GM23338 (cell line): ENCODE measurements at regions not wholly inside any gene's neighbourhood (a gene's known extent, or its start where the extent isn't known, plus 50 kb on each side); places are given as distances from the start of the nearest gene placed in this dataset.

ENCODE experiments used
- ATAC-seq: fragments of 200-7000 bp; cut with Tn5 transposase; 3 replicates; pipeline ENCODE4 v1.9.1; 2020
- DNase-seq: peaks from one replicate; pipeline ENCODE4 v3.0.0-alpha.2; 2015; ENCODE audit warnings: low spot score
- H2AFZ ChIP-seq: fragments of 200-600 bp; sonication (generic); 2 replicates; pipeline ENCODE4 v1.8.0; 2016; ENCODE audit warnings: antibody characterized with exemption, mild to moderate bottlenecking, moderate library complexity
- H3F3A ChIP-seq: fragments of 200-600 bp; sonication (generic); replicated peaks from 2 replicates; pipeline ENCODE4 v1.8.0; 2017; ENCODE audit warnings: antibody characterized with exemption, mixed run types, low read depth
- H3K27ac ChIP-seq: fragments of 200-600 bp; sonication (generic); 2 replicates; pipeline ENCODE4 v1.6.1; 2016; ENCODE audit warnings: low read depth
- H3K27me3 ChIP-seq: fragments of 200-600 bp; sonication (generic); 2 replicates; pipeline ENCODE4 v1.8.0; 2016; ENCODE audit warnings: mild to moderate bottlenecking, mixed run types, moderate library complexity; ENCODE audit not compliant: insufficient read depth
- H3K36me3 ChIP-seq: fragments of 200-600 bp; sonication (generic); 2 replicates; pipeline ENCODE4 v1.8.0; 2016; ENCODE audit warnings: mild to moderate bottlenecking; ENCODE audit not compliant: insufficient read depth
- H3K4me1 ChIP-seq: fragments of 200-600 bp; sonication (generic); 2 replicates; pipeline ENCODE4 v1.8.0; 2016; ENCODE audit warnings: mild to moderate bottlenecking, moderate library complexity; ENCODE audit not compliant: insufficient read depth
- H3K4me2 ChIP-seq: fragments of 200-600 bp; sonication (generic); 2 replicates; pipeline ENCODE4 v1.7.1; 2017; ENCODE audit warnings: mixed run types
- H3K4me3 ChIP-seq: fragments of 200-600 bp; sonication (generic); 2 replicates; pipeline ENCODE4 v1.6.1; 2016; ENCODE audit warnings: mixed run types
- H3K79me2 ChIP-seq: fragments of 200-600 bp; sonication (generic); replicated peaks from 2 replicates; pipeline ENCODE4 v1.8.0; 2017; ENCODE audit warnings: mild to moderate bottlenecking; ENCODE audit not compliant: insufficient read depth
- H3K9me2 ChIP-seq: fragments of 200-600 bp; sonication (generic); 2 replicates; pipeline ENCODE4 v1.8.0; 2017; ENCODE audit not compliant: insufficient read depth
- H4K20me1 ChIP-seq: fragments of 200-600 bp; sonication (generic); replicated peaks from 2 replicates; pipeline ENCODE4 v1.8.0; 2017; ENCODE audit warnings: mild to moderate bottlenecking; ENCODE audit not compliant: insufficient read depth
- H3K27ac Mint-ChIP-seq: 2 replicates; pipeline ENCODE4 v1.8.0; 2020; ENCODE audit warnings: inconsistent platforms, mild to moderate bottlenecking, moderate library complexity, mixed read lengths
- H3K27me3 Mint-ChIP-seq: 3 replicates; pipeline ENCODE4 v1.8.0; 2022; ENCODE audit warnings: low read depth, mild to moderate bottlenecking, moderate library complexity, mixed read lengths, inconsistent platforms; ENCODE audit not compliant: insufficient read depth, poor library complexity
- H3K36me3 Mint-ChIP-seq: 3 replicates; pipeline ENCODE4 v1.8.0; 2021; ENCODE audit warnings: low read depth, mild to moderate bottlenecking, inconsistent platforms, moderate library complexity, mixed read lengths
- H3K4me1 Mint-ChIP-seq: 3 replicates; pipeline ENCODE4 v1.8.0; 2020; ENCODE audit warnings: mild to moderate bottlenecking, inconsistent platforms, mixed read lengths
- H3K4me3 Mint-ChIP-seq: 3 replicates; pipeline ENCODE4 v1.8.0; 2021; ENCODE audit warnings: moderate library complexity, mild to moderate bottlenecking, inconsistent platforms, mixed read lengths
- H3K9me3 Mint-ChIP-seq: 3 replicates; pipeline ENCODE4 v1.8.0; 2020; ENCODE audit warnings: moderate library complexity, mild to moderate bottlenecking, inconsistent platforms, mixed read lengths
- CREB1 ChIP-seq: fragments of 250-450 bp; sonication (Bioruptor Pico); IDR thresholded peaks from 2 replicates; pipeline ENCODE4 v1.5.0; 2020; ENCODE audit warnings: low read depth, mild to moderate bottlenecking, moderate library complexity
- CTCF ChIP-seq, 2 experiments: fragments of 200-600 bp in 1 of 2; sonication (generic) in 1 of 2; conservative IDR thresholded peaks; 2 replicates each; pipeline versions ENCODE4 v1.5.1 to v1.6.1; 2016 to 2017; ENCODE audit warnings: antibody characterized with exemption in 2 of 2, low read depth in 2 of 2, mild to moderate bottlenecking in 2 of 2, moderate library complexity in 1 of 2
- EZH2 ChIP-seq: fragments of 200-600 bp; sonication (generic); IDR thresholded peaks from one replicate; pipeline ENCODE4 v1.8.0; 2017; ENCODE audit warnings: antibody characterized with exemption, mild to moderate bottlenecking, low read depth; ENCODE audit not compliant: unreplicated experiment
- EZH2phosphoT487 ChIP-seq: fragments of 200-600 bp; sonication (generic); IDR thresholded peaks from one replicate; pipeline ENCODE4 v1.8.1; 2018; ENCODE audit warnings: antibody characterized with exemption; ENCODE audit not compliant: unreplicated experiment
- JUNB ChIP-seq: IDR thresholded peaks from one replicate; pipeline ENCODE4 v1.6.1; 2016; ENCODE audit warnings: antibody characterized with exemption; ENCODE audit not compliant: unreplicated experiment
- NANOG ChIP-seq: IDR thresholded peaks from 2 replicates; pipeline ENCODE4 v1.6.1; 2016; ENCODE audit warnings: antibody characterized with exemption, borderline replicate concordance
- POLR2AphosphoS5 ChIP-seq: IDR thresholded peaks from 2 replicates; pipeline ENCODE4 v1.6.1; 2016; ENCODE audit warnings: antibody characterized with exemption, low read depth
- REST ChIP-seq: IDR thresholded peaks from one replicate; pipeline ENCODE4 v1.6.1; 2018; ENCODE audit warnings: antibody characterized with exemption; ENCODE audit not compliant: unreplicated experiment
- STAT1 ChIP-seq: IDR thresholded peaks from one replicate; pipeline ENCODE4 v1.6.1; 2016; ENCODE audit warnings: antibody characterized with exemption; ENCODE audit not compliant: unreplicated experiment
- ZNF114 ChIP-seq: fragments of 250-450 bp; sonication (Bioruptor Pico); IDR thresholded peaks from 2 replicates; pipeline ENCODE4 v1.5.0; 2020; ENCODE audit warnings: mild to moderate bottlenecking, moderate library complexity
- ZNF331 ChIP-seq: fragments of 250-450 bp; sonication (Bioruptor Pico); IDR thresholded peaks from 2 replicates; pipeline ENCODE4 v1.5.0; 2020; ENCODE audit warnings: low read depth, mild to moderate bottlenecking, moderate library complexity
- TF ChIP-seq, protein P1 (sequence below): IDR thresholded peaks from 2 replicates; pipeline ENCODE4 v1.6.1; 2016; ENCODE audit warnings: antibody characterized with exemption

DNA sequence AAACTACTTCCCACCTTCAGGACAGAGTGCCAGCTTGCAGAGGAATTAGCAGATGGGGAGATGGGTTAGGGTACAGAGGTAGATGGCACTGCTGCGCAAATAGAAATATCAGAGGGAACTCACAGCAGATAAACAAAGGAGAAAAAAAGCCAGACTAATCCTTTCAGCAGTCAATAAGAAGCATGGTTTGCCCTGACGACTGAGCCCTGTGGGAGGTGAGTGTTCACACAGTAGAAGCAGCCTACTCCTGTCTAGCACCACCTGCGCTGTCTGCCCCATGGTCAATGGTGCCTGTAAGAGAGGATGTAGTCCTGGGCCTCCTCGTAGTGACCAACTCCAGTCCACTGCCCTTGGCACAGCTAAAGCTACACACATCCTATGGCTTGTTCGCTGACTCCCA is 174.1 kb downstream of the IBTK start:
- no peak overlapping the region for H3K4me2 ChIP-seq
- no peaks in the 10 kb centered on the region for H3K79me2 ChIP-seq
- H3K4me3 Mint-ChIP-seq = no peak overlapping the region
- no peaks in the 10 kb centered on the region for H3K27me3 ChIP-seq
- no peak for DNase-seq
- ATAC-seq = no peak
- H3K9me3 Mint-ChIP-seq = no peaks in the 10 kb centered on the region
- H3F3A ChIP-seq = no peaks in the 10 kb centered on the region
- no peaks in the 10 kb centered on the region for H4K20me1 ChIP-seq
- no peak overlapping the region for H3K27ac Mint-ChIP-seq
- peaks cover 8% of the 10 kb centered on the region; the same call in 1 of the 2 replicates for H3K9me2 ChIP-seq
- no peaks in the 10 kb centered on the region; the same call in 1 of the 2 replicates for H3K4me1 ChIP-seq
- no peaks in the 10 kb centered on the region for H3K36me3 Mint-ChIP-seq
- H3K27ac ChIP-seq = no peak overlapping the region
- no peaks in the 10 kb centered on the region for H3K36me3 ChIP-seq
- no peak overlapping the region for H3K4me3 ChIP-seq
- H3K27me3 Mint-ChIP-seq = no peaks in the 10 kb centered on the region
- H2AFZ ChIP-seq = no peak overlapping the region
- H3K4me1 Mint-ChIP-seq = peaks cover 6% of the 10 kb centered on the region
- TF ChIP-seq, protein P1, sequence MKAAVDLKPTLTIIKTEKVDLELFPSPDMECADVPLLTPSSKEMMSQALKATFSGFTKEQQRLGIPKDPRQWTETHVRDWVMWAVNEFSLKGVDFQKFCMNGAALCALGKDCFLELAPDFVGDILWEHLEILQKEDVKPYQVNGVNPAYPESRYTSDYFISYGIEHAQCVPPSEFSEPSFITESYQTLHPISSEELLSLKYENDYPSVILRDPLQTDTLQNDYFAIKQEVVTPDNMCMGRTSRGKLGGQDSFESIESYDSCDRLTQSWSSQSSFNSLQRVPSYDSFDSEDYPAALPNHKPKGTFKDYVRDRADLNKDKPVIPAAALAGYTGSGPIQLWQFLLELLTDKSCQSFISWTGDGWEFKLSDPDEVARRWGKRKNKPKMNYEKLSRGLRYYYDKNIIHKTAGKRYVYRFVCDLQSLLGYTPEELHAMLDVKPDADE = no peak
- TF ChIP-seq ZNF114 (no peak), POLR2AphosphoS5 (no peak), CTCF (conservative IDR thresholded peaks at IDR 0.05; ENCODE audit: low read depth in 2 of 2) (no peak), ZNF331 (CRISPR knock-in tag) (no peak)

DNA sequence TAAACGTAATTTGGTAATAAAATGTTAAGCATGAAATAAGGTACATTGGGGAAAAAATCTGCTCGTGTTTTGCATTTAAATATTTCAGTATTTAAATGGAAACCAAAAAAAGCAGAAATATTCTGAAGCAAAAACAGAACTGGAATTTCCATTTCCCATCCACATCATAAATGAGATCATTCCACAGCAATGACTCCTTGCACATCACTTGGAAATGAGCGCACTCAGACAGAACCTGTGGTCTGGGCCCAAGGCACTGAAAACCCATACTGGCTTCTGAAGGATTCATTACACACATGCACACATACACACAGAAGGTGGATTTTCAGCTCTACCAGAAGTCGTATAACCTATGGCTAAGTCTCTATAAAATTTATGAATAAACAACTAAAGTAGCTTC is 174.8 kb downstream of the IBTK start:
- no peaks in the 10 kb centered on the region for H3K79me2 ChIP-seq
- no peak overlapping the region for H3K4me3 Mint-ChIP-seq
- H3K4me1 ChIP-seq = no peaks in the 10 kb centered on the region; the same call in 1 of the 2 replicates
- H3F3A ChIP-seq = no peaks in the 10 kb centered on the region
- no peak overlapping the region for H3K4me2 ChIP-seq
- no peaks in the 10 kb centered on the region for H3K27me3 Mint-ChIP-seq
- no peaks in the 10 kb centered on the region for H3K9me3 Mint-ChIP-seq
- H2AFZ ChIP-seq = no peak overlapping the region
- H3K4me3 ChIP-seq = no peak overlapping the region
- no peak for DNase-seq
- H3K27ac ChIP-seq = no peak overlapping the region
- H3K4me1 Mint-ChIP-seq = peaks cover 6% of the 10 kb centered on the region
- H3K36me3 Mint-ChIP-seq = no peaks in the 10 kb centered on the region
- peaks cover 8% of the 10 kb centered on the region; the same call in 1 of the 2 replicates for H3K9me2 ChIP-seq
- no peak overlapping the region for H3K27ac Mint-ChIP-seq
- no peaks in the 10 kb centered on the region for H4K20me1 ChIP-seq
- ATAC-seq = no peak
- no peaks in the 10 kb centered on the region for H3K27me3 ChIP-seq
- no peaks in the 10 kb centered on the region for H3K36me3 ChIP-seq
- TF ChIP-seq JUNB (no peak), POLR2AphosphoS5 (no peak), CTCF (conservative IDR thresholded peaks at IDR 0.05; ENCODE audit: low read depth in 2 of 2) (no peak), EZH2 (no peak), ZNF114 (no peak), STAT1 (no peak), EZH2phosphoT487 (no peak), NANOG (no peak), REST (no peak), ZNF331 (CRISPR knock-in tag) (no peak), CREB1 (no peak)
- TF ChIP-seq, protein P1 = no peak
